Putamen (tissue), 1 donor: ENCODE measurements at regions not wholly inside any gene's neighbourhood (a gene's known extent, or its start where the extent isn't known, plus 50 kb on each side); places are given as distances from the start of the nearest gene placed in this dataset.

Experiments
- DNase-seq: peaks from one replicate; pipeline ENCODE4 v3.0.0-alpha.2; 2016; ENCODE audit warnings: low spot score

- no peak for DNase-seq
Observed at GRCh38 chr1:91148641-91149069, 126.8 kb upstream of the ZNF644 start.

- DNase-seq = no peak
Observed at GRCh38 chr1:91141858-91142257, 120.0 kb upstream of the ZNF644 start.

- DNase-seq = no peak
Observed at GRCh38 chr1:91138959-91139358, 117.1 kb upstream of the ZNF644 start.

GRCh38 chr1:91137173-91137852, 115.5 kb upstream of the ZNF644 start:
- DNase-seq = no peak

GRCh38 chr1:91135799-91136198, 114.0 kb upstream of the ZNF644 start:
- DNase-seq = no peak

GRCh38 chr1:91133248-91133647, 111.4 kb upstream of the ZNF644 start:
- DNase-seq = no peak

- no peak for DNase-seq
Observed at GRCh38 chr1:91130256-91130985, 108.6 kb upstream of the ZNF644 start.

- no peak for DNase-seq
Observed at GRCh38 chr1:91129458-91129857, 107.6 kb upstream of the ZNF644 start.

GRCh38 chr1:91129017-91129416, 107.2 kb upstream of the ZNF644 start:
- DNase-seq = no peak

- DNase-seq = no peak
Observed at GRCh38 chr1:91124989-91125417, 103.2 kb upstream of the ZNF644 start.

- no peak for DNase-seq
Observed at GRCh38 chr1:91124290-91124985, 102.6 kb upstream of the ZNF644 start.

GRCh38 chr1:91123773-91124172, 101.9 kb upstream of the ZNF644 start:
- no peak for DNase-seq

GRCh38 chr1:91123319-91123718, 101.5 kb upstream of the ZNF644 start:
- no peak for DNase-seq

GRCh38 chr1:91122106-91122717, 100.4 kb upstream of the ZNF644 start:
- DNase-seq = no peak

GRCh38 chr1:91121366-91121765, 99.5 kb upstream of the ZNF644 start:
- DNase-seq = no peak

- DNase-seq = no peak
Observed at GRCh38 chr1:91120936-91121335, 99.1 kb upstream of the ZNF644 start.

- no peak for DNase-seq
Observed at GRCh38 chr1:91120421-91120820, 98.6 kb upstream of the ZNF644 start.

GRCh38 chr1:91104712-91105111, 82.9 kb upstream of the ZNF644 start:
- no peak for DNase-seq

GRCh38 chr1:91101328-91101727, 79.5 kb upstream of the ZNF644 start:
- DNase-seq = no peak

GRCh38 chr1:91099746-91100621, 78.1 kb upstream of the ZNF644 start:
- DNase-seq = no peak

GRCh38 chr1:91098299-91098906, 76.6 kb upstream of the ZNF644 start:
- no peak for DNase-seq
